HG03460 (cell line): ENCODE measurements at regions not wholly inside any gene's neighbourhood (a gene's known extent, or its start where the extent isn't known, plus 50 kb on each side); places are given as distances from the start of the nearest gene placed in this dataset.

Source experiments
- ATAC-seq: cut with Tn5 transposase; IDR thresholded peaks from one replicate; pipeline ENCODE4 v1.9.1; 2021; ENCODE audit not compliant: unreplicated experiment

GRCh38 chr3:153596401-153596800, 434.4 kb downstream of the RAP2B start:
- ATAC-seq = no peak

GRCh38 chr3:153599685-153600084, 437.7 kb downstream of the RAP2B start:
- no peak for ATAC-seq

- ATAC-seq = no peak
Observed at GRCh38 chr3:153600896-153601295, 438.9 kb downstream of the RAP2B start.

GRCh38 chr3:153601374-153601853, 439.4 kb downstream of the RAP2B start:
- no peak for ATAC-seq

- ATAC-seq = no peak
Observed at GRCh38 chr3:153602801-153603200, 440.8 kb downstream of the RAP2B start.

GRCh38 chr3:153614140-153614539, 452.1 kb downstream of the RAP2B start:
- ATAC-seq = no peak

GRCh38 chr3:153614563-153614962, 452.5 kb downstream of the RAP2B start:
- ATAC-seq = no peak

- ATAC-seq = no peak
Observed at GRCh38 chr3:153615863-153616262, 453.8 kb downstream of the RAP2B start.

- no peak for ATAC-seq
Observed at GRCh38 chr3:153617463-153617862, 455.4 kb downstream of the RAP2B start.

GRCh38 chr3:153618176-153618575, 456.1 kb downstream of the RAP2B start:
- no peak for ATAC-seq

- ATAC-seq = no peak
Observed at GRCh38 chr3:153619268-153619667, 457.2 kb downstream of the RAP2B start.

GRCh38 chr3:153621953-153622352, 459.9 kb downstream of the RAP2B start:
- ATAC-seq = peak; percentile 95

- no peak for ATAC-seq
Observed at GRCh38 chr3:153623834-153624233, 461.8 kb downstream of the RAP2B start.

- no peak for ATAC-seq
Observed at GRCh38 chr3:153624310-153625030, 462.4 kb downstream of the RAP2B start.

- ATAC-seq = no peak
Observed at GRCh38 chr3:153625506-153625905, 463.5 kb downstream of the RAP2B start.

GRCh38 chr3:153626158-153626557, 464.1 kb downstream of the RAP2B start:
- ATAC-seq = no peak

GRCh38 chr3:153628591-153628990, 466.6 kb downstream of the RAP2B start:
- ATAC-seq = peak; percentile 43

GRCh38 chr3:153629148-153629547, 467.1 kb downstream of the RAP2B start:
- no peak for ATAC-seq

GRCh38 chr3:153631102-153631501, 469.1 kb downstream of the RAP2B start:
- no peak for ATAC-seq

- ATAC-seq = no peak
Observed at GRCh38 chr3:153631664-153632063, 469.6 kb downstream of the RAP2B start.

GRCh38 chr3:153633407-153633806, 471.4 kb downstream of the RAP2B start:
- no peak for ATAC-seq

GRCh38 chr3:153634683-153635082, 472.7 kb downstream of the RAP2B start:
- no peak for ATAC-seq

- no peak for ATAC-seq
Observed at GRCh38 chr3:153639631-153640030, 477.6 kb downstream of the RAP2B start.
